ENCODE measurements at regions not wholly inside any gene's neighbourhood (a gene's known extent, or its start where the extent isn't known, plus 50 kb on each side); places are given as distances from the start of the nearest gene placed in this dataset.

GRCh38 chr2:225122583-225123486, 80.6 kb upstream of the DOCK10 start (continued):
- TF ChIP-seq E4F1 (IDR thresholded peaks at IDR 0.05; ENCODE audit: borderline replicate concordance, partially characterized antibody), result no peak
- TF ChIP-seq MYC (IDR thresholded peaks at IDR 0.05; ENCODE audit: insufficient read depth, insufficient read length, insufficient replicate concordance, low read length, severe bottlenecking), result no peak

- ChIA-PET RAD21 (ENCODE audit: unreplicated experiment) (interaction anchor here (1.2 kb wide), 3 partner anchors 113 to 540 kb away, joined by 3 to 4 read pairs (median 4); no protein-coding TSS in a partner anchor), CTCF (interaction anchor here (0.6 to 5.3 kb wide), 17 partner anchors 10 to 545 kb away, joined by 3 to 59 read pairs (median 4); partner anchors contain the start of gene DOCK10), SMC1A (ENCODE audit: uncharacterized antibody, unreplicated experiment) (interaction anchor here (0.6 to 2.1 kb wide), 7 partner anchors 81 to 547 kb away, joined by 3 to 28 read pairs (median 4); no protein-coding TSS in a partner anchor), POLR2A (no interaction called here)
- Histone ChIP-seq H3K4me1 (ENCODE audit: control insufficient read depth, insufficient read depth, low read length) (no peaks in the 10 kb centered on the region), H3K27me3 (replicated peaks in 1 of 2; ENCODE audit: control insufficient read depth in 2 of 2, insufficient read depth in 2 of 2, low read length in 1 of 2) (no peaks in the 10 kb centered on the region; a peak in 1 of 4 replicates), H3K9me3 (replicated peaks; ENCODE audit: control insufficient read depth, insufficient read depth, low read length) (no peaks in the 10 kb centered on the region), H2AFZ (ENCODE audit: control insufficient read depth, low read depth, low read length) (no peak overlapping the region), H3K9ac (ENCODE audit: control insufficient read depth, insufficient read depth, low read length) (no peak overlapping the region), H3K4me2 (ENCODE audit: control insufficient read depth, insufficient read depth) (no peak overlapping the region), H4K20me1 (ENCODE audit: control insufficient read depth, insufficient read depth) (no peaks in the 10 kb centered on the region), H3K36me3 (ENCODE audit: control insufficient read depth in 2 of 2, insufficient read depth in 2 of 2, low read length in 1 of 2) (no peaks in the 10 kb centered on the region), H3K79me2 (ENCODE audit: control insufficient read depth, insufficient read depth, low read length) (no peaks in the 10 kb centered on the region), H3K4me3 (no peak overlapping the region), H3K27ac (ENCODE audit: control insufficient read depth, insufficient read depth) (no peak overlapping the region)
- intact Hi-C loops (cut with micrococcal nuclease; ENCODE audit: unreplicated experiment) (loop anchor here (1.0 to 10.0 kb wide), 5 partner anchors 161 to 538 kb away; no protein-coding TSS in a partner anchor), in situ Hi-C loops (cut with MboI) (loop anchor here (5.0 kb wide), 1 partner anchor 540 kb away; no protein-coding TSS in a partner anchor)
- FAIRE-seq (no peak), DNase-seq (ENCODE audit: low read depth, low spot score) (no peak), ATAC-seq (peak; percentile 72)
- no TSS peak for BruUV-seq (replicated peaks)
- 58% methylated on average over 8 of the region's 8 CpGs for WGBS (ENCODE audit: insufficient coverage, insufficient replicate concordance, low lambda C conversion rate, missing lambda C conversion rate)
- TF ChIP-seq POLR2AphosphoS5 (IDR thresholded peaks at IDR 0.05; ENCODE audit: low read length) (no peak), RELA (IDR thresholded peaks at IDR 0.05; ENCODE audit: borderline replicate concordance, partially characterized antibody) (no peak), POLR2AphosphoS2 (IDR thresholded peaks at IDR 0.05; ENCODE audit: low read depth, low read length) (no peak), NFYB (IDR thresholded peaks at IDR 0.05; ENCODE audit: insufficient read depth, low read depth, low read length) (no peak), RCOR1 (conservative IDR thresholded peaks at IDR 0.05; ENCODE audit: low read depth, low read length) (no peak)
- TF ChIP-seq, protein P1, sequence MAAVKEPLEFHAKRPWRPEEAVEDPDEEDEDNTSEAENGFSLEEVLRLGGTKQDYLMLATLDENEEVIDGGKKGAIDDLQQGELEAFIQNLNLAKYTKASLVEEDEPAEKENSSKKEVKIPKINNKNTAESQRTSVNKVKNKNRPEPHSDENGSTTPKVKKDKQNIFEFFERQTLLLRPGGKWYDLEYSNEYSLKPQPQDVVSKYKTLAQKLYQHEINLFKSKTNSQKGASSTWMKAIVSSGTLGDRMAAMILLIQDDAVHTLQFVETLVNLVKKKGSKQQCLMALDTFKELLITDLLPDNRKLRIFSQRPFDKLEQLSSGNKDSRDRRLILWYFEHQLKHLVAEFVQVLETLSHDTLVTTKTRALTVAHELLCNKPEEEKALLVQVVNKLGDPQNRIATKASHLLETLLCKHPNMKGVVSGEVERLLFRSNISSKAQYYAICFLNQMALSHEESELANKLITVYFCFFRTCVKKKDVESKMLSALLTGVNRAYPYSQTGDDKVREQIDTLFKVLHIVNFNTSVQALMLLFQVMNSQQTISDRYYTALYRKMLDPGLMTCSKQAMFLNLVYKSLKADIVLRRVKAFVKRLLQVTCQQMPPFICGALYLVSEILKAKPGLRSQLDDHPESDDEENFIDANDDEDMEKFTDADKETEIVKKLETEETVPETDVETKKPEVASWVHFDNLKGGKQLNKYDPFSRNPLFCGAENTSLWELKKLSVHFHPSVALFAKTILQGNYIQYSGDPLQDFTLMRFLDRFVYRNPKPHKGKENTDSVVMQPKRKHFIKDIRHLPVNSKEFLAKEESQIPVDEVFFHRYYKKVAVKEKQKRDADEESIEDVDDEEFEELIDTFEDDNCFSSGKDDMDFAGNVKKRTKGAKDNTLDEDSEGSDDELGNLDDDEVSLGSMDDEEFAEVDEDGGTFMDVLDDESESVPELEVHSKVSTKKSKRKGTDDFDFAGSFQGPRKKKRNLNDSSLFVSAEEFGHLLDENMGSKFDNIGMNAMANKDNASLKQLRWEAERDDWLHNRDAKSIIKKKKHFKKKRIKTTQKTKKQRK (IDR thresholded peaks at IDR 0.05; ENCODE audit: low read depth, low read length), result no peak
- TF ChIP-seq, protein P2, sequence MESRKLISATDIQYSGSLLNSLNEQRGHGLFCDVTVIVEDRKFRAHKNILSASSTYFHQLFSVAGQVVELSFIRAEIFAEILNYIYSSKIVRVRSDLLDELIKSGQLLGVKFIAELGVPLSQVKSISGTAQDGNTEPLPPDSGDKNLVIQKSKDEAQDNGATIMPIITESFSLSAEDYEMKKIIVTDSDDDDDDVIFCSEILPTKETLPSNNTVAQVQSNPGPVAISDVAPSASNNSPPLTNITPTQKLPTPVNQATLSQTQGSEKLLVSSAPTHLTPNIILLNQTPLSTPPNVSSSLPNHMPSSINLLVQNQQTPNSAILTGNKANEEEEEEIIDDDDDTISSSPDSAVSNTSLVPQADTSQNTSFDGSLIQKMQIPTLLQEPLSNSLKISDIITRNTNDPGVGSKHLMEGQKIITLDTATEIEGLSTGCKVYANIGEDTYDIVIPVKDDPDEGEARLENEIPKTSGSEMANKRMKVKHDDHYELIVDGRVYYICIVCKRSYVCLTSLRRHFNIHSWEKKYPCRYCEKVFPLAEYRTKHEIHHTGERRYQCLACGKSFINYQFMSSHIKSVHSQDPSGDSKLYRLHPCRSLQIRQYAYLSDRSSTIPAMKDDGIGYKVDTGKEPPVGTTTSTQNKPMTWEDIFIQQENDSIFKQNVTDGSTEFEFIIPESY (IDR thresholded peaks at IDR 0.05), result no peak
Observed at GRCh38 chr2:225122007-225122406, 79.7 kb upstream of the DOCK10 start.
